ENCODE measurements at regions not wholly inside any gene's neighbourhood (a gene's known extent, or its start where the extent isn't known, plus 50 kb on each side); places are given as distances from the start of the nearest gene placed in this dataset.
"Not testable (repeated sequence)": the region's sequence is repeated elsewhere in the genome, so short reads cannot be mapped to it uniquely, and the experiment has no call there.

DNA sequence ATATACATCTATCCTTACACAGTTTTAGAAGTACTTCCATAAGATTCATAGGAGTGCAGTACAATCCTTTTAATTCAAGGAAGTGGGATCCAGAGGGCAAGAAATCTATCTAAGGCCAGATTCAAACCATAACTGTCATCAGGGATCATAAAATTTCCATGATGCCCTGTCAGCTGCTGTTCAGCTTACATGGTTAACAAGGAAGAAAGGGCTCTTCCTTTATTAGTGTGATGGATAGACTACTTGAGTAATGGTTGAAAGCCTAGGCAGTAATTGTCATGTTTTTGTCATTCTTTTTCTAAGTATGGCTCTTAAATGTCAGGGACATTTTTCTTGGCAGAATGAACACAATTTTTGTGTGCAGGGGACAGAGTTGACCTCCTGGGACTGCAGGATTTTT, 159.8 kb upstream of the CXCL13 start:
- TF ChIP-seq, protein P1, sequence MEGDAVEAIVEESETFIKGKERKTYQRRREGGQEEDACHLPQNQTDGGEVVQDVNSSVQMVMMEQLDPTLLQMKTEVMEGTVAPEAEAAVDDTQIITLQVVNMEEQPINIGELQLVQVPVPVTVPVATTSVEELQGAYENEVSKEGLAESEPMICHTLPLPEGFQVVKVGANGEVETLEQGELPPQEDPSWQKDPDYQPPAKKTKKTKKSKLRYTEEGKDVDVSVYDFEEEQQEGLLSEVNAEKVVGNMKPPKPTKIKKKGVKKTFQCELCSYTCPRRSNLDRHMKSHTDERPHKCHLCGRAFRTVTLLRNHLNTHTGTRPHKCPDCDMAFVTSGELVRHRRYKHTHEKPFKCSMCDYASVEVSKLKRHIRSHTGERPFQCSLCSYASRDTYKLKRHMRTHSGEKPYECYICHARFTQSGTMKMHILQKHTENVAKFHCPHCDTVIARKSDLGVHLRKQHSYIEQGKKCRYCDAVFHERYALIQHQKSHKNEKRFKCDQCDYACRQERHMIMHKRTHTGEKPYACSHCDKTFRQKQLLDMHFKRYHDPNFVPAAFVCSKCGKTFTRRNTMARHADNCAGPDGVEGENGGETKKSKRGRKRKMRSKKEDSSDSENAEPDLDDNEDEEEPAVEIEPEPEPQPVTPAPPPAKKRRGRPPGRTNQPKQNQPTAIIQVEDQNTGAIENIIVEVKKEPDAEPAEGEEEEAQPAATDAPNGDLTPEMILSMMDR (IDR thresholded peaks at IDR 0.05; ENCODE audit: low read depth, low read length) = no peak
- in situ Hi-C loops (cut with HindIII; ENCODE audit: low sequenced_read_pairs) = no loop called here
- no peak for DNase-seq (ENCODE audit: low read depth, low spot score)

DNA sequence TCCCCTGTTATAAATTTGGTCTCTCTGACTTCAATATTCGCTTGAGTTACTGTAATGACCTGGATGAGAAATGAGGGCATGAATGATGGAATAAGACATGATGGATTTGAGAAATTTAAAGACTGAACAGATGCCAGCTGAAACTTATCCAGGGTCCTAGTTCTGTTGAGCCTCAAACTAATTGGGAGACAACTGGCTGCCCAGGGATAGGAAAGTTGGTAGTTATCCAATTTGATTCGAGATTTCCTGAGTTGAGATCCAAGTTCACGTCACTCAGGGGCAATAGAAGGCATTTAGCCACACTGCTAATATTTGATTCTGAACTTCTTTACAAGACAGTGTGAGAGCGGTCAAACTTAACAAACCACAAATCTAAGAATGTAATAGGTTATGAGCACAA, 159.0 kb upstream of the CXCL13 start:
- no peak for DNase-seq (ENCODE audit: low read depth, low spot score)
- in situ Hi-C loops (cut with HindIII; ENCODE audit: low sequenced_read_pairs) = no loop called here
- H3K4me3 ChIP-seq (ENCODE audit: low read depth, low read length) = no peak overlapping the region
- TF ChIP-seq, protein P1 (IDR thresholded peaks at IDR 0.05; ENCODE audit: low read depth, low read length) = no peak

More for the DNA sequence above, 159.8 kb upstream of the CXCL13 start:
- no peak overlapping the region for H3K4me3 ChIP-seq (ENCODE audit: low read depth, low read length)

DNA sequence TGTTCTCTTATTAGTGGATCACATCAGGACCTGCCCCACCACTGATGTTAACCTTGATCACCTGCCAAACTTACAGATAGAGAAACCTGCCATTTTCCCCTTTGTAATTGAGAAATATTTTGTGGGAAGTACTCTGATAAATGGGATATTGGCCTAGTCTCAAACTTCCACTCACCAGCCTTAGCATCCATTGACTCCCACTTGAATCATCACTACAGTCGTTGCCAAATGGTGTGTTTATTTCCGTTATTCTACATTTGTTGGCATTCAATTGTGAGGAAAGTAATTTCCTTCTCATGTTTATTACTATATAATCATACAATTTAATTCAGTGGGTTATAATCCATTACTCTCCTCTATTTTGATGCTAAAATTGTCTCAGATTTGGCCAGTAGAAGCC, 156.4 kb upstream of the CXCL13 start:
- in situ Hi-C loops (cut with HindIII; ENCODE audit: low sequenced_read_pairs) = no loop called here
- TF ChIP-seq, protein P1 (IDR thresholded peaks at IDR 0.05; ENCODE audit: low read depth, low read length) = no peak
- DNase-seq (ENCODE audit: low read depth, low spot score) = peak; percentile 7
- no peak overlapping the region for H3K4me3 ChIP-seq (ENCODE audit: low read depth, low read length)

DNA sequence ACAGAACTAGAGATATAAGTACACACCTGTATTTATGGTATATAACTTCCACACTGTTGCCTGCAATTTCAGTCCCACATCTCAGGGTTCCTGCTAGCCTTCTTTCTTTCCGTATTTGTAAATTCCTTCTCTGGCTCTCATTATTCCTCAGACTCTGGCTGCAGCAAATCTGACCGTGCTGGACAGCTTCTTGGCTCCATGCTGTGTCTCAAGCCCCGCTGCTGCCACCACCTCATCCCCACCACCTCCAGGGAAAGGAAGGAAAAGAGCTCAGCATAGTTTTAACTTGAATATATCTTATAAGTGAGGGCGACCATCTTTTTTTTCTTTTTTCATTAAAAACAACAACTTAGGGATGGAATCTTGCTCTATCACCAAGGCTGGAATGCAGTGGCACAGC, 155.6 kb upstream of the CXCL13 start:
- TF ChIP-seq, protein P1 (IDR thresholded peaks at IDR 0.05; ENCODE audit: low read depth, low read length) = no peak
- no peak for DNase-seq (ENCODE audit: low read depth, low spot score)
- H3K4me3 ChIP-seq (ENCODE audit: low read depth, low read length) = no peak overlapping the region
- in situ Hi-C loops (cut with HindIII; ENCODE audit: low sequenced_read_pairs) = no loop called here

DNA sequence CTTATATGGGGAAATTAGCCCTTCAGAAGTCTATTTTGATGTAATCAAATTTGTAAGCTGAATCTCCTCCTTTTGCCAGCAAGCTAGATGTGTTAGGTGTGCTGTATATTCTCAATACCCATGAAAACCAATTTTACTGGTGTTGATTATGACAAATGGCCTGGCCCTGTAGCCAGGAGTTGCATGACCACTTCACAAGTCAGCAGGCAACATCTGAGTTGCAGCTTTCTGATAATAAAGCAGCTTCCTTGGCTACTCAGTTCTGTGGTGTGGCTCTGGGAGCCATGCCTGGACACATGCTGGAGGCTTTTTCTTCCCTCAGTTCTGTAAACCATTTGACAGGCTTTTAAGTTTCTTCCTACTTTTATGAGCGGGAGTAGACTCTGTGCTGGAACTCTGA, 154.1 kb upstream of the CXCL13 start:
- DNase-seq (ENCODE audit: low read depth, low spot score) = no peak
- TF ChIP-seq, protein P1 (IDR thresholded peaks at IDR 0.05; ENCODE audit: low read depth, low read length) = no peak
- in situ Hi-C loops (cut with HindIII; ENCODE audit: low sequenced_read_pairs) = no loop called here
- H3K4me3 ChIP-seq (ENCODE audit: low read depth, low read length) = no peak overlapping the region

DNA sequence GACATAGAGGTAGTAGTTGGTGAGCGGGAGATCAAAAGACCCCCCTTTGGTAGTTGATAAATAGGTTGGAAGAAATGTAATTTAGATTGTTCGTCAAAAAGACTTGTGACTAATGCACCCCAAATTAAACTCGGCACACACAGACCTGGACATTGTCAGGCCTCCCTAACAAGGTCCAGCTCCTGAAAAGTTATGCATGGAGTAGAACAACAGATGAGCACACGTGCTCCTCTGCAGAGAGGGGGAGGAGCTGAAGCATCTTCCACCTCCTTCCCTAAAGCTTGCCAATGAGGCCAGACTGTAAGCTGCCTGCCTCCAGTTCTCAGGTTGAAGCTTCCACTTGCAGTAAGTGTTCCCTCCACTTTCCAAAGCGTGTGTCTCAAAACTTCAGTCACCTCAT, 153.5 kb upstream of the CXCL13 start:
- H3K4me3 ChIP-seq (ENCODE audit: low read depth, low read length); in situ Hi-C loops (cut with HindIII; ENCODE audit: low sequenced_read_pairs); DNase-seq (ENCODE audit: low read depth, low spot score): not testable (repeated sequence)

DNA sequence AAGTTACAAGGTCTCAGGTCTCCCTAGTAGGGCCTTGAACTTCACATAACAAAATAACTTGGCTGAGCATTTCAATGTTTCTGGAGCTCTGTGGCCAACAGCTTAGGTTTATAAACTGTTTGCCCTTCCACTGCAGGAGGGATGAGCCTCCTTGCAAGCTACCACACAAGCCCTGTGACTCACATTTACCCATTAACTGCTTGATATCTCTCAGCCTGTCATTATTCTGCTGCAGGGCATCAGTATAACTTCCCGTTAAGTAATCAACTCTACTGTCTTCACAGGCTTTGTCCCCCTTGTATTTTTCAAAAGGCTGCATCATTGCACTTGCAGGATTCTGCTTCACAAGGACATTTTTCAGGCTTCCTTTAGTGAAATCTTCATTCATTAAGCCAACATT, 151.7 kb upstream of the CXCL13 start:
- in situ Hi-C loops (cut with HindIII; ENCODE audit: low sequenced_read_pairs) = no loop called here
- H3K4me3 ChIP-seq (ENCODE audit: low read depth, low read length) = no peak overlapping the region
- TF ChIP-seq, protein P1 (IDR thresholded peaks at IDR 0.05; ENCODE audit: low read depth, low read length) = no peak
- no peak for DNase-seq (ENCODE audit: low read depth, low spot score)
